ENCODE measurements at regions not wholly inside any gene's neighbourhood (a gene's known extent, or its start where the extent isn't known, plus 50 kb on each side); places are given as distances from the start of the nearest gene placed in this dataset.

DNA sequence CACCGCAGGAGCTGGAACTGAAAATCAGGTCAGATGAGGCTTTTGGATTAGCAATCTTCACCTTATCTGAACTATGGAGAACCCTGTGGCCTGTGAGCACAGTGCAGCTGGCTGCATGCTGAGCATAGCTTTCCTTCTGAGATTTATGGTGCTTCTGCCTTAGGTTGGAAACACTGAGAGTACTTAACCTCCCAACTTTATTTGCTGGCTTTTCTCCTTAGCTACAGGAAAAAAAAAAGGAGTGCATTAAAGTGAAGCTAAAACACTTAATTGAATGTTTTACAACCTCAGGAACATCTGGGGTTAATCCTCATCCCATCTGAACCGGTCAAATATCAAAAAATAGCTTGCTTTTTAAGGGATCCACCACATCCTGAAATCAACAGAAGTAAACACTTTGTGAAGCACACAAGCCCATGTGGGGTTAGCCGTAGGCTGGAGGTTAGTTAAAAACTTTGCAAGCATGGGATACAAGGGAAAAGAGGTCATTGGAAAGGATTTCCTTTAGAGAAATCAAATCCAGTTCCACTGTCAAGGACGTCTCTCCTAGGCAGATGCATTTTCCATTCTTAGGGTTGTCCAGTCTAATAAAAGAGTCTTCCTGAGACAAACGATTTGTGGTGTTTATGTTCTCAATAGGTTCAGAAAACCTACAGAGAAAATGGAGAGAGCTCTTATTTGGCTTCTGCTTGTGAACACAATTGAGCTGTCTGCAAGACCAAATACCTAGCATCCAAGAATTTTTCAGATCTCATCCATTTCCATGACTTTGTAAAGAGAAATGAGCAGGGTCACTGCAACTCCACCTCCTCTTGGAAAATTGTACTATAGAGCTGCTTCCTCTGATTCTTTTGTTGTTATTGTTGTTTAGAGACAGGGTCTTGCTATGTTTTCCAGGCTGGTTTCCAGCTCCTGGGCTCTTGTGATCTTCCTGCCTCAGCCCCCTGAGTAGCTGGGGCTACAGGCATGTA is 470.4 kb upstream of the IGFBP3 start:
- no peak for DNase-seq

DNA sequence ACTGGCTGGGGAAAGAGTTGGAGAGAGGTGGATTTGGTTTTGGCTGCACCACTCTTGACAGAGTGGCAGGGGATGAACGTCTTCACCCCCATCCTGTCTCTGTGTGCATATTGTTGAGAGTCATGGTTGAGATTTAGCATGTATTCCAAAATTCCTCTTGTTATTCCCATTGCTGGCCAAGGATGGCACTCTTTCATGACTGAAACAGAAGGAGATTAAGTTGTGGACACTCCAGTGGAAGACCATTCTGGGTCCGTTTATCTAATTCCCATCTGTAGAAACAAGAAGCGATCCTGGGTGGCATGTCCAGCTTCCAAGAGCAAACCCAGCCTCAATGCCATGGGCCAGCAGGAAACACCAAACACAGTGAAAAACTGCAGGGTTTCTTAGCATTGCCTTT is 469.0 kb upstream of the IGFBP3 start:
- no peak for DNase-seq

DNA sequence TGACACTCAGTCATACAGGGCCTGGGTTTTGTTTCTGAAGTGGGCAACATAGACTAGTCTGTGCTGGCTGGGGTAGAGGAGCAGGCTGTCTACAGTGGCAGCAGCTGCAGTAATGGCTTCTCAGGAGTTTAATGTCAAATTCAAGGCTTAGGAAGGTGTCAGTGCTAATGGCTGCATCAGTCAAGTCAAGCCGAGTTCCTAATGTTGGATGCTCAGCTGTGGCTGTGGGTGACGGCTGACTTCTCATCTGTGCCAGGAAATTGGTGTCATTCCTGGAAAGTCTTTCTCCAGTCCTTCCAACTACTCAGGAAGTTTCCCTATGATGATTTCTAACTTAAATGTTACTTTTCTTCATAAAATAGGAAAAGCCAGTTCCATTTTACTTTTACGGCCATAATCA is 468.1 kb upstream of the IGFBP3 start:
- DNase-seq, result no peak

DNA sequence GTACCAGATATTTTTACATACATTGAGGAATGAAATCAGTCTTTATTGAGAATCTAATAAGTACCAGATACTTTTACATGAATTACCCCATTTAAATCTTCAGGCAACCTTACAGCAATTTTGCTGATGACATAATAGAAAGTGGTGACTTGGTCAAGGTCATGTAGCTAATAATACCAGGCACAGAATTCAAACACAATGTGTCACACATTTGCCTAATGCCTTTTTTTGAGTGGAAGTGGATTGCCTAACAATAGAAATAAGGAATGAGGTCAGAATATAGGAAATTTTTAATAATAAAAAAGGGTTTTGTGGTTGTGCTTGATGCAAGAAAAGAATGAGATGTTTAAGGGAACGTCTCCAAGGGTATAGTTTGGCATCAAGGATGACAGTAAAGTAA is 466.6 kb upstream of the IGFBP3 start:
- DNase-seq, result peak; percentile 61

DNA sequence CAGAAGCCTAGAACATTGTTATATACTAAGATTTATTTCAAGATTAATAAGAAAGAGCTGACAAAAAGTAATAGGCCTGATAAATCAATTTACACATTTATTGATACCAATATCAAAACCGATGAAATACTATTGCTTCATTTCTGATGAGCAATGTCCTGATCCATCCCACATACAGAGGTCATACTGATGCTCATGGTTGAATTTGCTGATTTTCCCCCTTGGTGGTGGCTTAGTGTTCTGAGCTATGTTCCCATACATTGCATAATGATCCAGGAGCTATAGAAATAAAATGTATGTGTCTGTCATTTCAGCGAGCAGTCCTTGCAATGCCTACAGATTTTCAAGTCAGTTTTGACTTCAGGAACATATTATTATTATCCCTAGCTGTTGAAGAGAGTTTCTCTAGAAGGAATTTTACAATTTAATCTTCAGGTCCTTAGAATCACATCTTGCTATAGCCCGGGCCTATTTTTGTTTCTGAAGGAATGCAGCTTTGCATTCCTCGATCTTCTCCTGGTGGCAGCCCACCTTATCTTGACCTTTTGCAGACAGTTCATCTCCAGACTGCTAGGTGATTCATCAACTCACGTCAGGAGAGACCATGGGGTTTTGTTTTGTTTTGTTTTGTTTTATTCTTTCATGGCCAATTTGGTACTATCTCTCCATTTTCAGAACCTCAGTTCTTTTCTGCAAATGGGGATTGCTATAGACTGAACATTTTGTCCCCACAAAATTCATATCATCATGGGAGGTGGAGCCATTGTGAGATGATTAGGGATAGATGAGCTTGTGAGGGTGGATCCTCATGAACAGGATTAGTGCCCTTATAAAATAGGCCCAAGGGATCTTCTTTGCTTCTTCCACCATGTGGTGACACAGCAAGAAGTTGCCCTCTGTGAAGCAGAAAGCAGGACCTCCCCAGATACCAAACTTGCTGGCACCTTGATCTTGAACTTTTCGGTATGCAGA is 465.6 kb upstream of the IGFBP3 start:
- peak; percentile 21 for DNase-seq

DNA sequence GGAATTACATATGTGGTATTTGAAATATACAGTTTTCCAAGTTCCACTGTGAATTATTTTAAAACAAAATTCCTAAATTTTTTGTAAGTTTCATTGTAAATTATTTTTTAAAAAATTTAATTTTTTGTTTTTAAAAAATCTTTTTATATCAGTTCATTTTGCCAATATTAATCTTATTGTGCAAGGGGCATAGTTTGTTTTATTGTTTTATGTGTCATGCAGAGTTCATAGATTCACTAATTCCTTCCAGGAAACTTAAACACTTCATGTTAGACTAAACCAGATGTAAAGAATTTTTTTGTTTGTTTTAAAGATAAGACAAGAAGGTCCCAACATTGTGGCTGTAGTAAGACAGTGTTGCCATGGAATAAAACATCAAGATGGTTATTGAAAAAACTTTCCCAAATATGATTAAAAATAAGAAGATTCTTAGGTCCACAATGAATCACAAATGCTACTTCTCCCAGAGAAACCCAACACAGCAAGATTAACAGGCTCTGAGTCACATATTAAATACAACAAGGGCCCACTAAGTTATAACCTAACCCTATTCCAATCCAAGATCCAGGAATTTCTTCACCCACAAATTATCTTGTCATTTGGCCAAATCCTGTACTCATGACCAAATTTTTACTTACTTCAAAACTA is 464.7 kb upstream of the IGFBP3 start:
- peak; percentile 94 for DNase-seq

DNA sequence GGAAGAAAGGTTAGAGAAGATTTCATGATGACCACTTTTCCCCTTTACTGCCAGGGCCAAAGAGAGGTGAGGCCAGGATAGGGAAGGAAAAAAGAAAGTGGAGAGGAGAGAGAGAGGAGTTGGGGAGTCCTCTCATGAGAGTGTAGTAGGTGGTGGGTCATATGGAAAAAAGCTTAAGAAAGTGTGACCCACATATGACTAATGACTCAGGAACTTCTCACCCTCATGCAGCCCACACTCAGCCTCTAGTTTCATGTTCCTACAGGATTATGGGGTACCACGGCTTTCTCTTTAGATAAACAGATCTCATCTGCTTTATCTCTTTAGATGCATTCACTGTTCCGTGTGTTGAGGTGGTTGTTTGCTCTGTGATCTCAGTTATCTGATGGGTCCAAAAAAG is 462.5 kb upstream of the IGFBP3 start:
- DNase-seq, result peak; percentile 82

DNA sequence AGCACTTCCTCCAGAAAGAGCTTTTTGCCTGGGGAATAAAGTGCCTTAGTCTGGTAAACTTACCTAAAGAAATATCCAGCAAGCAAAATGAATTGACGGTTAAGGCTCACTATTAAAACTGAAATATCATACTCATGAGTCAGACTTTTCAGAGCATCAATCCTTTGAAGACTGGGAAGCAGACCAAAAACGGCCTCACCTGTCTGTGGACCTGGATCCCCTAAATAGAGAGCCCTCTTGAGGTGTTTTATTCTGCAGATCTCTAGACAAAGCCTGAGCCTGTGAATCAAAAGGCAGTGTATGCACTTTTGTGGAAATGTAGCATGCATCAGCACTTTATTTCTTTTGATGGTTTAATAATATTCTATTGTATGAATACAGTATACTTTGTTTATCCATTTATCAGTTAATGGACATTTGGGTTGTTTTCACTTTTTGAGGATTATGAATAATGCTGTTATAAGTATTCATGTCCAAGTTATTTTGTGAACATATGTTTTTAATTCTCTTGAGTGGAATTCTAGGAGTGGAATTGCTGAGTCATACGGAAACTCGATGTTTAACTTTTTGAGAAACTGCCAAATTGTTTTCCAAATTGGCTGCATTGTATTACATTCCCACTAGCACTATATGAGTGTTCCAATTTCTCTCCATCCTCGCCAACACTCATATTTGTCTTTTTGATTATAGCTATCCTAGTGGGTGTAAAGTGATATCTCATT is 449.0 kb upstream of the IGFBP3 start:
- DNase-seq, result peak; percentile 93

DNA sequence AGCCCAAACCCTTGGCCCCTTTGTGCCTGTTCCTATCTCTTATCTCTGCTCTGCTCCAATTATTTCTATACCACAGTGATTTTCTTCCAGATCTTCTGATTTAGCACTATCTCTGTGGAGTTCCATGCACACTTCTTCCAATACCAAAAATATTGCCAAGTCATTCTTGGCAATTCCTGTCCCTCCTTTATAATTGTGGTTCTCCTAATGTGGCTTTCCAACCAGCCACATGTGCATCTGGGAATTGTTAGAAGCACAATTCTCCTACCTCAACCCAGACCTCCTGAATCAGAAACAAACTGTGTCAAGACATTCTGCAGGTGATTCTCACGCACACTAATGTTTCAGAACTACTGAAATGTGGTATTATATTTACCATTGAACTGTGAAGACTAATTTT is 447.8 kb upstream of the IGFBP3 start:
- no peak for DNase-seq

DNA sequence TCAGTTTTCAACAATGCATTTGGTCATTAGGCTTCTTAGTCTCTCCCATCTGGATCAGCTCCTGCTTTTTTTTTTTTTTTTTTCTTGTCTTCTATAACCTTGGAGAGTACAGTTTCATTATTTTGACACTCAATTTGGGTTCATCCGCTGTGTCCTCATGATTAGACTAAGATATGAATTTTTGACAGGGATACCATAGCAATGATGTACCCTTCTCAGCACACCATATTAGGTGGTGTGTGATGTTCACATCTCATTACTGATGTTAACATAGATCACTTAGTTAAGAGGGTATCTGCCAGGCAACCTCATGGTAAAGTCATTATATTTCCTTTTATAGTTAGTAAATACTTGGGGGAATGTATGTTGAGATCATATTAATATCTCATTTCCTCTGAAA is 445.5 kb upstream of the IGFBP3 start:
- DNase-seq, result no peak

DNA sequence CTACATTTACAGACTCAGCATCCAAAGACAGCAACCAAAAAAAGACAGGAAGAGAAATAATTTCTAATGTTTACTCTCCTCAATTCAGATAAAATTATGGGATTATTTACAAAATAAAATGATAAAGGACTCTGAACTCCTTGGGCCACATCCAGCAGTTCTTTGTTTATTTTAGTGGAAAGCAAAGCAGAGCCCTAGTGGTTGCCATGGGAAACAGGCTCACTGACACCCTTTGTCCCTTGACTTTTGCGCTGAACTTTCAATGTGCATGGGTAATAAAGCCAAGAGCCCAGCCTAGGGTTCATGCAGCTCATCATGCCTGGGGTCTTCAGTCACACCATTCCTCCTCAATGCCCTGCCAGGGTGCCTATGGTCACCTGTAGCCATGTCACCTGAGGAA is 442.6 kb upstream of the IGFBP3 start:
- no peak for DNase-seq

DNA sequence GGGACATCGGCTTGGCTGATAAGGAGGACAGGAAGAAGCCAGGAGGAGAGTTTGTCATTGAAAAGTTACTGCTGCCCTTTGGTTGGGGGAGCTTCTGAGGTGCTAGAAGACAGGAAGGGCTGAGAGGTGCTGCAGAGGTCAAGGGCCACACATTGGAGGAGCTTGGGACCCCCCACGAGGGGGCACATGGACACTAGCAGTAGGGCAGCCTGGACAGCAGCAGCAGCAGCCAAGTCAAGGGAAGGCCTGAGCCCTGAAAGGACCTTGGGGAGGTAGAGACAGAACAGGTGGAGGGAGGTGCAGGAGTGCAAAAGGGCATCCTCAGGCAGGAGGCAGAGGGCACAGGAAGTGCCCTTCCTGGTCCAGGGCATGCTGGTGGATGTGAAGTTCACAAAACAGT is 439.7 kb upstream of the IGFBP3 start:
- DNase-seq, result no peak

DNA sequence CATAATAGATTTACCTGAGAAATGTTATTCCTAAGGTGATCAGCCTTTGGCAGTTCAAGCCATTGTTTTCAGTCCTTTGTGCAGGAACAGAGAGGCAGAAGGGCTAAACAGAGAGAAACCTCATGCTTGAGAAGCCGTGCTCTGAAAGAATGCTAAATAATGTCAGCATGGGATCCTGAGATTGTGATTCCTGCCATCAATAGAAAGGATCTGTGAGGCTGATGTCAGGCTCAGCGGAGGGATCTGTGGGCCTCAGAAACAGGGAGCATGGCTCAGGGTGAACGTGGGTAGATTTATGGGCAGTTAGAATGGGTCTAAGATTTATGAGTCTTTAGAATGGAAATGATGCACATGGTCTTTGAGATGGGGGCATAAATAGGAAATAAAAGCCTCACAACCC is 439.2 kb upstream of the IGFBP3 start:
- DNase-seq, result no peak

DNA sequence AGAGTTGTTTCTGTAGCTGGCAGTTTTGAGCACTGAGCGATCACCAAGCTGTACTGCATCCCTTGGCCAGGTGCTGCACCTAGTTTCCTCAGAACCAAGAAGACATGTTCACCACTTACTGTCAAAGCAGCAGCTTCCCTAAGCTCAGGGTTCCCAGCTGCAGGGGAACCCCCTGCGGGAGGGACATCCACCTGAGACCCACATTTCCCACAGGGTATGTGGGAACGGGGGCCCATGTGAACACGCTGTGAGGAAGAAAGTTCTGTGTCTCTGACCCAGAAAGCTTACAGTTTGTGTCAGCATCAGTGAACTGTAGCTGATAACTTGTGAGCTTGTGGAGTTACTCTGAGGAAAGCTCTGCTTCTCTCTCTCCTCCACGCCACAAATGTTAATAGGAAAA is 436.8 kb upstream of the IGFBP3 start:
- DNase-seq, result no peak

DNA sequence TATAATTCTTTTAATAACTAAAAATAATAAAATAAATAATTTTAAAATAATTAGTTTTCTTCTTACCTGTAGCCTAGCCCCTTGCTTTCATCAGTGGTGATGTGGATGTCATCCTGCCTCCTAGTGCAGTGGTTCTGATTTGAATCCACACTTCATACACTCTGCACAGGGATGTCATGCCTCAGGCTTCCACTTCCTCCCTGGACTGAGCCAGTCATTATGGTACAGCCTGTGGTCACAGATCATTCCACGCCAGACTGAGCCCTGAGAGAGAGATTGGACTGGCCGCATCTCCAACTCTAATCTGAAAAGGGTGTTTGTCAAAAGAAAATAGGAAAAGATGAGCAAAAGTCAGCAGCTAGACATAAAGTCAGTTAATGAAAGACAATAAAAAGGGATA is 436.2 kb upstream of the IGFBP3 start:
- no peak for DNase-seq

DNA sequence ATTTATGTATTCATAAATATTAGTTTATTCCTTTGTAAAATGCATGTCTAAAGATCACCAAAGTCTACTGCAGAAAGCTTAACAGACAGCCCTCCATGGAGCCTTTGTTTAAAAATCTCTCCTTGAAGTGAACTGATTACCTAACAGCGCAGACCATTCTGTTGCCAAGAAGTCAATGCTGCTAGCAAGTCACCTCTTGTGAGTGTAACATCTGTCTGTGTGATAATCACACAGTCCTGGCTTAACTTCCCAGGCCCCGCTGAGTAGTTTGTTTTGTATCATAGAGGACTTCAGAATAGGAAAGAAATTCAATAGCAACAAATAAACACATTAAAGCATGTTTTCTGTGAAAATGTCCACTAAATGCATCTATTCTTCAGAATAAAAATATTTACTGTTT is 435.3 kb upstream of the IGFBP3 start:
- no peak for DNase-seq

DNA sequence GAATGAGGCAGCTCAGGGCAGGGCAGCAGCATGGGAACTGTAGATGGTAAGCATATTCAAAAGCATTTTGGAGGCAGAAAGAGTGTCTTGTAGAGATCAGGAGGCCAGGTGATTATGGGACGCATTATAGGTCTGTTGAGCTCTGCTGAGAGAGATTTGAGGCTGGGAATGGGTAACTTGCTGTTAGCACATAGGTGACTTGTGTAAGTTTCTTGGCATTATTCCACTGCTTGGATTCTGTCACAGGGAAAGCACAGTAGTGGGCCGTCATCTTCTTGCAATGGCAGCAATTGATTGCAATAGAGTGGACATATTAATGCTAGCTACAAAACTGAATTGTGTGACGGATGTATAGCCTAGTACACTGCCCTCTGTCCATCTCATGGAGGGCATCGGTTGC is 434.3 kb upstream of the IGFBP3 start:
- no peak for DNase-seq

DNA sequence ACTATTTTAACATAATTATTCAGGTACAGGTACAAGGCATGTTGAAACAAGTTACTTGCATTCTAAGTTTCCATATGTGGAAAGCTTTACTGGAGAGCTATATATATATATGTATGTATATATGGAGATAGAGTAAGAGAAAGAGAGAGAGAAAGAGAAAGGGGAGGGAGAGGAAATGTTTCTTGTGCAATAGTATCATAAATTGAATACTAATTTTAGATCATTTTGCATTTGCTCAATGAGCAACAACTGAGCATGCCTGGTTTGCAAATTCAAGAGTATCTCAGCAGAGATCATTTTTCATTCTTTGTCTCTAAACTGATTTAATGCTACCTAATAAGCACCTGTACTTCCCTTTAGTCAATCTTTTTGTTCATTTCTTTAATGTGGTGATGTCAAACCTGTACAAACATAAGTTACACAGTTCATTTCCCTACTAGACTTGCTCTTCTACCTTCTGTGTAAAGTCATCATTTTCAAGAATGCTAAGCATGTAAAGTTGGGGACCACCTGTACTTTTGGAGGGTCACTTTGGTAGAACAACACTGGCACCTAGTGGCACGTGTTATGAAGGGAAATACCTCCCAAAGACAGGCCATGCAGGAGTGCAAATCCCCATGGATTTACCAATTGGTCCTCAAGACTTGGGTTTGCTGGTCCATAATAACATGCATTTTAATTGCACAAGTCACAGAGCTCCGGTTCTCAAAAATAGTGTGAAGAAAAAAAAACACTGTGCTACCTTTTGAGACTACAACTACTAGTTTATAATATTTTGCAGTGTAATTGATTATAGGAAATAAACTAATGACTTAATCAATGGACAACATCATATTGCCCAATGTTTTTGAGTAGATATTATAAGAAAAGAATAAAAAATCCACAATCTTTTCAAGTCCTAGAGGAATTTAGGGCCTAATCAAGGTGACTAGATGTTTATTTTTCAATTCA is 431.2 kb upstream of the IGFBP3 start:
- peak; percentile 72 for DNase-seq

DNA sequence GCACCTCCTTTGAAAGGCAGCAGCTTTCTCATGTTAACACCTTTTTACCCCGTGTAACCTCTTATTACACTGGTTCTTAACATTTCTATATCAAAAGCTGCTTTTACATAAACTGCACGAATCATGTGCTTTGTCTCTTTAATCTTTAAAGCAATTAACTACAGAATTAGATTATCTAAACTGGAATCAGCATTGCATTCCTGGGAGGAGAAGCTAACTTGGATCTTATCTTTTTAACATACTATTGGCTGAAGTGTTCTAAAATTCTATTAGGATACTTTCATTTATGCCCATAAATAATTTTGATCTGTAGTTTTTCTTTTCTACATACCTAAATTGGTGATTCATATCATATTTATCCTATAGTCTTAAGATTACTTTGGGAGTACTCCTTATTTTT is 428.4 kb upstream of the IGFBP3 start:
- DNase-seq, result no peak

DNA sequence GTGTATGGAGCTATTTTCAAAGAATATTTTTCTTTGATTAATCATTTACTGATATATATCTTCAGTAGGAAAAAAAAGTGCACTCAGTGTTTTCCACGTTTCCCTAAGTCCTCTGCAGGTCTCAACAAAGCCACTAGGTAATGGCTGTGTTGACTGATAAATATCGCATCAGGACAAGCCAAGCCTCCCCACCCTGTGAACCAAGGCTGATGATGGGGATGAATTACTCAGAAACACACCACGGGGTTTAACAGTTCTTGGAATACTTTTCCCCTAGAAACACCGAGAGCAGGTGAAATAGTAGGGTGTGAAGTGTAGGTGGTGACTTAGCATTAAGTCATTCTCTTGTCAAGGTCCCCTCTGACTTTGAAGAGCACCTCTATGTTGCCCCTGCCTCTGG is 423.5 kb upstream of the IGFBP3 start:
- DNase-seq, result no peak

DNA sequence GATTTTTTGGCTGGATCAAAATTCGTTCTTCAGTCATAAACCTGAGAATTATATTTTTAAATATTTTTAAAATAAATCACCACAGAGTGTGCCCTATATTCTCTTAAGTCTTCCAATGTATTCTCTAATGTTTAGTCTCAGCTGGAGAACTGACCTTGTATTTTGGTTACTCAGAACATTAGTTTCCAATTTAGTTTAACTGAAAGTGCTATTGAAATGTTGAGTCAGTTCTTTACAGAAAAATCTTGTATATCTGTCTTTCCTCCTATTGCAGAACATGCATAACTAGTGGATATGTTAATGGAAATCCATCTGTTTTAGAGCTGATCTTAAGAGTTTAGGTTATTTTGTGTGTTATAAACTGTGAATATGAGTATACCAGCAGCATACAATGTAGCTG is 422.7 kb upstream of the IGFBP3 start:
- no peak for DNase-seq
